Endodermal cell (in vitro differentiated cells): ENCODE measurements at regions not wholly inside any gene's neighbourhood (a gene's known extent, or its start where the extent isn't known, plus 50 kb on each side); places are given as distances from the start of the nearest gene placed in this dataset.

Experiments
- DNase-seq: peaks from one replicate; pipeline ENCODE4 v3.0.0-alpha.2; 2017
- H3K27ac ChIP-seq: 2 replicates; pipeline ENCODE4 v1.5.1; 2013; ENCODE audit warnings: mild to moderate bottlenecking, low read depth, low read length, moderate library complexity
- H3K27me3 ChIP-seq: 2 replicates; pipeline ENCODE4 v1.6.1; 2013; ENCODE audit warnings: mild to moderate bottlenecking, low read length, moderate library complexity; ENCODE audit not compliant: insufficient read depth, control insufficient read depth, poor library complexity, severe bottlenecking
- H3K36me3 ChIP-seq: 2 replicates; pipeline ENCODE4 v1.7.0; 2013; ENCODE audit warnings: mild to moderate bottlenecking, low read length, moderate library complexity; ENCODE audit not compliant: control insufficient read depth, insufficient read depth
- H3K4me1 ChIP-seq: one replicate; pipeline ENCODE4 v1.7.0; 2013; ENCODE audit warnings: low read length; ENCODE audit not compliant: control insufficient read depth, insufficient read depth
- H3K4me3 ChIP-seq: 2 replicates; pipeline ENCODE4 v1.5.1; 2013; ENCODE audit warnings: mild to moderate bottlenecking, low read length, moderate library complexity
- H3K9ac ChIP-seq: 2 replicates; pipeline ENCODE4 v1.6.1; 2013; ENCODE audit warnings: mild to moderate bottlenecking, low read length, moderate library complexity; ENCODE audit not compliant: poor library complexity, severe bottlenecking; ENCODE audit errors: extremely low read depth
- H3K9me3 ChIP-seq: 2 replicates; pipeline ENCODE4 v1.6.1; 2013; ENCODE audit warnings: mild to moderate bottlenecking, low read length, moderate library complexity; ENCODE audit not compliant: control insufficient read depth
- H3K27ac Mint-ChIP-seq: 2 replicates; pipeline ENCODE4 v1.8.0; 2020; ENCODE audit warnings: mixed read lengths
- H3K27me3 Mint-ChIP-seq: 2 replicates; pipeline ENCODE4 v1.8.0; 2021; ENCODE audit warnings: mild to moderate bottlenecking, mixed read lengths; ENCODE audit not compliant: insufficient read depth
- H3K36me3 Mint-ChIP-seq: 2 replicates; pipeline ENCODE4 v1.8.0; 2020; ENCODE audit warnings: low read depth, mixed read lengths
- H3K4me1 Mint-ChIP-seq: 2 replicates; pipeline ENCODE4 v1.8.0; 2020; ENCODE audit warnings: mixed read lengths
- H3K4me3 Mint-ChIP-seq: 2 replicates; pipeline ENCODE4 v1.8.0; 2020; ENCODE audit warnings: mild to moderate bottlenecking, moderate library complexity, mixed read lengths
- H3K9me3 Mint-ChIP-seq: 2 replicates; pipeline ENCODE4 v1.8.0; 2020; ENCODE audit warnings: mild to moderate bottlenecking, mixed read lengths
- WGBS, 2 experiments: methylation state at CpG; one replicate each; pipeline versions ENCODE4 v1.1.5 to v1.1.7; 2013; ENCODE audit warnings: missing lambda C conversion rate in 2 of 2, mixed read lengths in 1 of 2; ENCODE audit not compliant: insufficient coverage in 1 of 2, insufficient read length in 1 of 2; 5-methylcytosine and 5-hydroxymethylcytosine counted together
- TF ChIP-seq, protein P1 (sequence below): fragments of 200-600 bp; sonication (generic); conservative IDR thresholded peaks from 2 replicates; pipeline ENCODE4 v1.5.0; 2021; ENCODE audit warnings: antibody characterized with exemption, mild to moderate bottlenecking

DNA sequence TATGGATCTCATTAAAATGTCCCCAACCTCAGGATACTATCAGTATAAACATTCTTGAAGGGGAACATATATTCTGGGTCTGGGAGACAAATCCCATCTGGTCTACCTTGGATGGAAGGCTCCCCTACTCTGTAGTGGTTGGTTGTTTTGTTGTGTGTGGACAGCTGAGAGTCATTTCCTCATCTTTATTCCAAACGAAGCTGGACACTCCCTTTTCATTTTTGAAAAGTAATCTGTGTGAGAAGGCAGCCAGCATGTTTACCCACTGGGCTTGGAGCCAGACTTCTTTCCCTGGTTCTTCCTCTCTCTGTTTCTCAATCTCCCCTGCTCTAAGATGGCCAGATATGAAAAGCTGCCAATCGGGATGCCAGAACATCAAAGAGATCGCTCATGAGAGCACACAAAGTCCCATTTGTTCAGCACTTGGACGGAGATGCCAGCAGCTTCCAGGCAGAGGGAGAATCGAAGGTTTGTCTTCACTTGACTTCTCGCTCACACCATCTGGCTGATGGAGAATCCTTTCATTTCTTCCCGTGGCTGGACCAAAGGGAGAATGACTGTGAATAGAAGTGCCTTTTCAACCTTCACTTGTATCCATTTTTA is 108.1 kb upstream of the AGR3 start:
- WGBS, 2 experiments = 90 to 93% methylated on average over 5 to 7 of the region's 7 CpGs

DNA sequence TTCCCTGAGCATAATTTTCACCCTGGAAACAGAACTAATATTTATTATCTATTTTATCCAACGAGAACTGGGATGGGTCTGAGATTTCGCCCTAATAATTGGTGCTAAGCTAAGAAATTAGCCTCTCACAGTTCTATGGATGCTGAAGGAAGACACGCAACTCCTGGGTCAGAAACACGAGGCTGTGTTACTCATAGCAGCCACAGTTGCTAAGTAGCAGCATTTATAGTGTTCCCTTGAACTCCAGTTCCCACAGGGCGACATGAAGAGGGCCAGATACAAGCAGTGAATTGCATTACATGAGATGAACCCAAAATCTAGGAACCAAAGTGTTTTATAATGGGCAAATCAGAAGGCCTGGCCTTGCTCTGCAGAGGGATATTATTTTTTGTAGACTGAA is 109.8 kb upstream of the AGR3 start:
- Mint-ChIP-seq H3K4me1 (no peaks in the 10 kb centered on the region), H3K4me3 (no peak overlapping the region), H3K9me3 (peaks cover 7% of the 10 kb centered on the region), H3K27me3 (peaks cover 87% of the 10 kb centered on the region), H3K27ac (no peak overlapping the region), H3K36me3 (no peaks in the 10 kb centered on the region)
- H3K36me3 ChIP-seq = no peaks in the 10 kb centered on the region
- no peak overlapping the region for H3K4me3 ChIP-seq
- TF ChIP-seq, protein P1, sequence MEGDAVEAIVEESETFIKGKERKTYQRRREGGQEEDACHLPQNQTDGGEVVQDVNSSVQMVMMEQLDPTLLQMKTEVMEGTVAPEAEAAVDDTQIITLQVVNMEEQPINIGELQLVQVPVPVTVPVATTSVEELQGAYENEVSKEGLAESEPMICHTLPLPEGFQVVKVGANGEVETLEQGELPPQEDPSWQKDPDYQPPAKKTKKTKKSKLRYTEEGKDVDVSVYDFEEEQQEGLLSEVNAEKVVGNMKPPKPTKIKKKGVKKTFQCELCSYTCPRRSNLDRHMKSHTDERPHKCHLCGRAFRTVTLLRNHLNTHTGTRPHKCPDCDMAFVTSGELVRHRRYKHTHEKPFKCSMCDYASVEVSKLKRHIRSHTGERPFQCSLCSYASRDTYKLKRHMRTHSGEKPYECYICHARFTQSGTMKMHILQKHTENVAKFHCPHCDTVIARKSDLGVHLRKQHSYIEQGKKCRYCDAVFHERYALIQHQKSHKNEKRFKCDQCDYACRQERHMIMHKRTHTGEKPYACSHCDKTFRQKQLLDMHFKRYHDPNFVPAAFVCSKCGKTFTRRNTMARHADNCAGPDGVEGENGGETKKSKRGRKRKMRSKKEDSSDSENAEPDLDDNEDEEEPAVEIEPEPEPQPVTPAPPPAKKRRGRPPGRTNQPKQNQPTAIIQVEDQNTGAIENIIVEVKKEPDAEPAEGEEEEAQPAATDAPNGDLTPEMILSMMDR = no peak
- peaks cover 10% of the 10 kb centered on the region for H3K9me3 ChIP-seq
- no peak overlapping the region for H3K9ac ChIP-seq
- DNase-seq = no peak
- H3K27me3 ChIP-seq = peaks cover 57% of the 10 kb centered on the region
- H3K4me1 ChIP-seq = no peaks in the 10 kb centered on the region
- 90 to 92% methylated on average over 5 of the region's 5 CpGs for WGBS, 2 experiments
- no peak overlapping the region for H3K27ac ChIP-seq

More for the DNA sequence above, 108.1 kb upstream of the AGR3 start:
- H3K27ac ChIP-seq = no peak overlapping the region
- H3K4me1 ChIP-seq = peaks cover 3% of the 10 kb centered on the region
- no peaks in the 10 kb centered on the region for H3K4me1 Mint-ChIP-seq
- peaks cover 77% of the 10 kb centered on the region for H3K27me3 Mint-ChIP-seq
- H3K27me3 ChIP-seq = peaks cover 40% of the 10 kb centered on the region
- no peak overlapping the region for H3K27ac Mint-ChIP-seq
- TF ChIP-seq, protein P1 = no peak
- H3K9ac ChIP-seq = no peak overlapping the region
- no peak for DNase-seq
- H3K36me3 ChIP-seq = no peaks in the 10 kb centered on the region
- H3K4me3 Mint-ChIP-seq = no peak overlapping the region
- H3K9me3 Mint-ChIP-seq = no peaks in the 10 kb centered on the region
- H3K4me3 ChIP-seq = no peak overlapping the region
- H3K36me3 Mint-ChIP-seq = no peaks in the 10 kb centered on the region
- no peaks in the 10 kb centered on the region for H3K9me3 ChIP-seq

GRCh38 chr7:16993543-16993942 is 111.8 kb upstream of the AGR3 start:
- Histone ChIP-seq H3K4me1 (no peaks in the 10 kb centered on the region), H3K36me3 (no peaks in the 10 kb centered on the region), H3K9ac (no peak overlapping the region), H3K9me3 (peaks cover 24% of the 10 kb centered on the region), H3K27ac (no peak overlapping the region), H3K27me3 (peaks cover 64% of the 10 kb centered on the region), H3K4me3 (no peak overlapping the region)
- no peak overlapping the region for H3K4me3 Mint-ChIP-seq
- DNase-seq = no peak
- no peaks in the 10 kb centered on the region for H3K36me3 Mint-ChIP-seq
- H3K9me3 Mint-ChIP-seq = peaks cover 16% of the 10 kb centered on the region
- H3K27ac Mint-ChIP-seq = no peak overlapping the region
- TF ChIP-seq, protein P1 = no peak
- 91 to 97% methylated on average over 2 to 4 of the region's 4 CpGs for WGBS, 2 experiments
- H3K4me1 Mint-ChIP-seq = no peaks in the 10 kb centered on the region
- peaks cover 89% of the 10 kb centered on the region for H3K27me3 Mint-ChIP-seq
